HG03108 (cell line): ENCODE measurements at regions not wholly inside any gene's neighbourhood (a gene's known extent, or its start where the extent isn't known, plus 50 kb on each side); places are given as distances from the start of the nearest gene placed in this dataset.

ENCODE experiments used
- ATAC-seq: cut with Tn5 transposase; IDR thresholded peaks from one replicate; pipeline ENCODE4 v1.9.1; 2021; ENCODE audit warnings: moderate library complexity; ENCODE audit not compliant: unreplicated experiment

GRCh38 chr2:16851126-16851525, 185.5 kb upstream of the CYRIA start:
- no peak for ATAC-seq

GRCh38 chr2:16840496-16841172, 175.0 kb upstream of the CYRIA start:
- ATAC-seq, result no peak

- ATAC-seq, result no peak
These were observed 167.3 kb upstream of the CYRIA start for GRCh38 chr2:16832910-16833309.

GRCh38 chr2:16828828-16829160, 163.2 kb upstream of the CYRIA start:
- ATAC-seq, result no peak

GRCh38 chr2:16828044-16828827, 162.6 kb upstream of the CYRIA start:
- ATAC-seq, result no peak

- no peak for ATAC-seq
These were observed 158.8 kb upstream of the CYRIA start for GRCh38 chr2:16824472-16824871.

- ATAC-seq, result no peak
These were observed 156.1 kb upstream of the CYRIA start for GRCh38 chr2:16821692-16822091.

- ATAC-seq, result no peak
These were observed 152.5 kb upstream of the CYRIA start for GRCh38 chr2:16818203-16818556.

GRCh38 chr2:16817305-16818202, 151.9 kb upstream of the CYRIA start:
- ATAC-seq, result no peak

GRCh38 chr2:16816522-16816921, 150.9 kb upstream of the CYRIA start:
- ATAC-seq, result no peak

- no peak for ATAC-seq
These were observed 150.4 kb upstream of the CYRIA start for GRCh38 chr2:16816016-16816415.

- ATAC-seq, result no peak
These were observed 148.0 kb upstream of the CYRIA start for GRCh38 chr2:16813593-16813992.

GRCh38 chr2:16798472-16798871, 132.8 kb upstream of the CYRIA start:
- no peak for ATAC-seq

GRCh38 chr2:16791496-16791895, 125.9 kb upstream of the CYRIA start:
- no peak for ATAC-seq

GRCh38 chr2:16785149-16785548, 119.5 kb upstream of the CYRIA start:
- ATAC-seq, result no peak

- ATAC-seq, result no peak
These were observed 119.0 kb upstream of the CYRIA start for GRCh38 chr2:16784652-16785051.

- ATAC-seq, result no peak
These were observed 111.7 kb upstream of the CYRIA start for GRCh38 chr2:16777123-16777870.

GRCh38 chr2:16775899-16776231, 110.2 kb upstream of the CYRIA start:
- ATAC-seq, result no peak

GRCh38 chr2:16774980-16775898, 109.6 kb upstream of the CYRIA start:
- no peak for ATAC-seq

- no peak for ATAC-seq
These were observed 108.5 kb upstream of the CYRIA start for GRCh38 chr2:16774091-16774490.
